Activated T-cell treated with anti-CD3 and anti-CD28 coated beads, Interleukin-2, amount 50 U/mL, for 4 hours (primary cell): ENCODE measurements at regions not wholly inside any gene's neighbourhood (a gene's known extent, or its start where the extent isn't known, plus 50 kb on each side); places are given as distances from the start of the nearest gene placed in this dataset.
"Not testable (repeated sequence)": the region's sequence is repeated elsewhere in the genome, so short reads cannot be mapped to it uniquely, and the experiment has no call there.

Experiments used
- ATAC-seq, 2 donors: fragments of 200-7000 bp; cut with Tn5 transposase; one replicate each; pipeline ENCODE4 v1.10.0; 2021
- DNase-seq: peaks from one replicate; pipeline ENCODE4 v3.0.0-alpha.2; 2020
- H3K27me3 Mint-ChIP-seq: one replicate; pipeline ENCODE4 v1.8.0; 2021; ENCODE audit warnings: low read depth, mixed read lengths
- H3K36me3 Mint-ChIP-seq: one replicate; pipeline ENCODE4 v1.8.0; 2022; ENCODE audit warnings: mixed read lengths; ENCODE audit not compliant: insufficient read depth
- H3K4me1 Mint-ChIP-seq: one replicate; pipeline ENCODE4 v1.8.0; 2021; ENCODE audit warnings: low read depth, mixed read lengths
- H3K4me3 Mint-ChIP-seq: one replicate; pipeline ENCODE4 v1.8.0; 2021; ENCODE audit warnings: mild to moderate bottlenecking, moderate library complexity, mixed read lengths
- H3K9me3 Mint-ChIP-seq: one replicate; pipeline ENCODE4 v1.8.0; 2021; ENCODE audit warnings: mixed read lengths

GRCh38 chr2:22076454-22076853, 952.7 kb downstream of the TDRD15 start:
- DNase-seq = no peak
- Mint-ChIP-seq H3K27me3 (no peaks in the 10 kb centered on the region), H3K36me3 (no peaks in the 10 kb centered on the region), H3K9me3 (peaks cover 14% of the 10 kb centered on the region), H3K4me1 (no peaks in the 10 kb centered on the region), H3K4me3 (no peak overlapping the region)
- no peak for ATAC-seq

DNA sequence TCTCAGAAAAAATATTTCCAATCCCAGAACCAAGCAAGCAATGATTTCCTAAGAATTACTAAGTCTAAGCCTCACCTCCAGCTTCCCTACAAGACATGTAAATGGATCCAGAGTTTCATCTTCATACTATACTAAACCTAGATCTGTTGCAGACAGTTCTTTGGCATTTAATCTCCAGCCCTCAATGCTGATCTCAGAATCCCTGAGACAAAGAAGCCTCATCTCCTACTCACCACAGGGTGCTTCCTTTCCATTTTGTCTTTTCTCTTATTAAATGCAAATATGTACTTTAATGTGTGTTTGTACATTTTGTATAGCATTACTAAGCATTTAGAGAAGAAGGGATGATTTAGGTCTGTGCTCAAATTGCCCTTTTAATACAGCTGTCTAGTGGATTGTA, 954.9 kb downstream of the TDRD15 start:
- no peak for ATAC-seq

GRCh38 chr2:22079583-22079982, 955.8 kb downstream of the TDRD15 start:
- no peak for DNase-seq
- Mint-ChIP-seq H3K4me3 (no peak overlapping the region), H3K36me3 (no peaks in the 10 kb centered on the region), H3K27me3 (no peaks in the 10 kb centered on the region), H3K9me3 (peaks cover 14% of the 10 kb centered on the region), H3K4me1 (no peaks in the 10 kb centered on the region)
- ATAC-seq = no peak

More for the DNA sequence above, 954.9 kb downstream of the TDRD15 start:
- peaks cover 14% of the 10 kb centered on the region for H3K9me3 Mint-ChIP-seq
- no peaks in the 10 kb centered on the region for H3K36me3 Mint-ChIP-seq
- DNase-seq = no peak
- H3K27me3 Mint-ChIP-seq = no peaks in the 10 kb centered on the region
- no peaks in the 10 kb centered on the region for H3K4me1 Mint-ChIP-seq
- no peak overlapping the region for H3K4me3 Mint-ChIP-seq

DNA sequence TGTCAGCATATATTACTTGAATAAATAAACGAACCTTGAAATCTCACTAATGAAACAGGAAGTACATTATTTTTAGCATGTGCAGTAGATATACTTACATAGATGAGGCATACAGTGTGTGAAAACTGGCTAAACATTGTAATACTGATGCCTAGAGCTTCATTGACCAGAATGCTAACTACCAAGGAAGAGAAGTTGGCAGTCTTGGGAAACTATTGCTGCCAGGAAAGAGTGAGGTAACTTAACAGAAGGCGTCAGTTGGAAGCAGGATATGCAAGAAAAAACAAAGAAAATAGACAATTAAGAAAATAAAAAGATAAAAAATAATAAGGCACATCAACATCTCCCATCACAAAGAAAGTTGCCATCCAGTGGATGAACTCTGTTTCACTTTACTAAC, 963.0 kb downstream of the TDRD15 start:
- no peaks in the 10 kb centered on the region for H3K4me1 Mint-ChIP-seq
- no peaks in the 10 kb centered on the region for H3K36me3 Mint-ChIP-seq
- H3K27me3 Mint-ChIP-seq = no peaks in the 10 kb centered on the region
- peaks cover 11% of the 10 kb centered on the region for H3K9me3 Mint-ChIP-seq
- ATAC-seq (no peak), DNase-seq (no peak)
- no peak overlapping the region for H3K4me3 Mint-ChIP-seq

DNA sequence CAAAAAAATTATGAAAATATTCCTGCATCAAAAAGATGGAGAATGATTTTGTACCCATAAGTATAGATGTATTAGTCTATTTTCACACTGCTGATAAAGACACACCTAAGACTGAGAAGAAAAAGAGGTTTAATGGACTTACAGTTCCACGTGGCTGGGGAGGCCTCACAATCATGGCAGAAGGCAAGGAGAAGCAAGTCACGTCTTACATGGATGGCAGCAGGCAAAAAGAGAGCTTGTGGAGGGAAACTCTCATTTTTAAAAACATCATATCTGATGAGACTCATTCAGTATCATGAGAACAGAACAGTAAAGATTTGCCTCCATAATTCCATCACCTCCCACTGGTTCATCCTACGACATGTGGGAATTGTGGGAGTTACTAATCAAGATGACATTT, 979.8 kb downstream of the TDRD15 start:
- H3K4me1 Mint-ChIP-seq, DNase-seq, ATAC-seq, H3K36me3 Mint-ChIP-seq, H3K4me3 Mint-ChIP-seq, H3K27me3 Mint-ChIP-seq: not testable (repeated sequence)
- peaks cover 14% of the 10 kb centered on the region for H3K9me3 Mint-ChIP-seq

DNA sequence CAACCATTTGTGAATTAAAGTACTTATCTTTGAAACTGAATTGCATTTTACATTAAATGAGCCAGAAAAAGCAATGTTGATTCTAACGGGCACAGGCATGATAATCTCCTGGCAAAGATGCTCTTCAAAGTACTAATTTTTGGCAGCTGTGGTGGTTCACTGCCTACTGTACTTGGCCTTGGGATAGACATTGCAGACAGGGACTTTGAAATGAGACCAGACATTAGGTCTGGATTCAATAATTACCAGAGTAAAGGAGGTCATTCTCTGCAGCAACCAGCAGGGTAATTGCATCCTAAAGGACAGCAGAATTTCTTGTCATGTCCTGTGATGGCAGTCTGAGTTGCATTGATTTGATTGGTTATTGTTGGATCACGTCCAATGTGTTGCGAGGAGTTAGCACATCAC, 986.5 kb downstream of the TDRD15 start:
- Mint-ChIP-seq H3K27me3 (no peaks in the 10 kb centered on the region), H3K9me3 (peaks cover 18% of the 10 kb centered on the region), H3K4me3 (no peak overlapping the region), H3K36me3 (no peaks in the 10 kb centered on the region), H3K4me1 (no peaks in the 10 kb centered on the region)
- ATAC-seq (no peak), DNase-seq (no peak)

- H3K9me3 Mint-ChIP-seq = peaks cover 20% of the 10 kb centered on the region
Observed at GRCh38 chr2:22124003-22124402, 1000.2 kb downstream of the TDRD15 start.

DNA sequence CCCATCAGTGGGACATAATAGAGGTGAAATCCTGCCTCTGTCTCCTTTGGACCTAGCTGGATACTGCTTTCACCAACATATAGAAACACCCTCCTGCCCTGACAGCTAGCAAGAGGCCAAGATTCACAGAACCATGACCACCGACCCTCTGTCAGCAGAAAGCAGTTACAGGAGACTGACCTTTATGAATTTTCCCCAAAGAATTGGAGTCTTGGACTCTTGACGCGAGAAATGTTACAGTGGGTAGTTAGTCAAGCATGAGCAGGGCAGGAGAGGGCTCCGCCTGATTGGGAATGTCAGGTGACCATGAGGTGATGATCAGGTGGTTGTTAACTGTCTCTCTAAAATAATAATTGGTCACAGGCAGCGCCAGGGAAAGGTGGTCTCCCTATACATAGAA, 1002.3 kb downstream of the TDRD15 start:
- Mint-ChIP-seq H3K4me3 (no peak overlapping the region), H3K9me3 (peaks cover 22% of the 10 kb centered on the region), H3K27me3 (no peaks in the 10 kb centered on the region), H3K4me1 (no peaks in the 10 kb centered on the region), H3K36me3 (no peaks in the 10 kb centered on the region)
- DNase-seq (no peak), ATAC-seq (no peak)

More at GRCh38 chr2:22124003-22124402, 1000.2 kb downstream of the TDRD15 start:
- ATAC-seq = no peak
- Mint-ChIP-seq H3K27me3 (no peaks in the 10 kb centered on the region), H3K4me3 (no peak overlapping the region), H3K36me3 (no peaks in the 10 kb centered on the region), H3K4me1 (no peaks in the 10 kb centered on the region)
- no peak for DNase-seq

DNA sequence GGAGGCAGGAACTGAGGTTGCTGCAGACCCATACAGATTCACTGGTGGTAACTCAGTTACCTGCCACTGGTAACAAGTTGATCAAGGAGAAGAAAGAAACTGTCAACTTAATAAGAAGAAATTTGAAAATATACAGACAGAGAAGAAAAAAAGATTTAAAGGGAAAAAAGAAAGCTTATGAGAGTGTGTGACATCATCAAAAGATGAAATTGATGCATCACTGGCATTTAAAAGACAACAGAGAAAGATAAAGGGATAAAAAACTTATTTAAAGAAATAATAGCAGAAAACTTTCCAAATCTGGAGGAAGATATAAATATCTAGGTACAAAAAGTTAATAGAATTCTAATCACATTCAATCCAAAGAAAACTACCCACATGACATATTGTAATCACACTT, 1003.2 kb downstream of the TDRD15 start:
- ATAC-seq (no peak), DNase-seq (no peak)
- H3K4me1 Mint-ChIP-seq = no peaks in the 10 kb centered on the region
- peaks cover 22% of the 10 kb centered on the region for H3K9me3 Mint-ChIP-seq
- no peaks in the 10 kb centered on the region for H3K27me3 Mint-ChIP-seq
- H3K36me3 Mint-ChIP-seq = no peaks in the 10 kb centered on the region
- no peak overlapping the region for H3K4me3 Mint-ChIP-seq

- Mint-ChIP-seq H3K9me3 (peaks cover 14% of the 10 kb centered on the region), H3K4me1 (no peaks in the 10 kb centered on the region), H3K36me3 (no peaks in the 10 kb centered on the region), H3K27me3 (no peaks in the 10 kb centered on the region), H3K4me3 (no peak overlapping the region)
- no peak for DNase-seq
- no peak for ATAC-seq
Observed at GRCh38 chr2:22134421-22134820, 1010.7 kb downstream of the TDRD15 start.

- H3K36me3 Mint-ChIP-seq = no peaks in the 10 kb centered on the region
- no peaks in the 10 kb centered on the region for H3K27me3 Mint-ChIP-seq
- peaks cover 22% of the 10 kb centered on the region for H3K9me3 Mint-ChIP-seq
- ATAC-seq = no peak
- no peaks in the 10 kb centered on the region for H3K4me1 Mint-ChIP-seq
- DNase-seq = no peak
- H3K4me3 Mint-ChIP-seq = no peak overlapping the region
Observed at GRCh38 chr2:22136446-22136845, 1012.7 kb downstream of the TDRD15 start.

GRCh38 chr2:22143840-22144239, 1020.1 kb downstream of the TDRD15 start:
- ATAC-seq (no peak), DNase-seq (no peak)
- Mint-ChIP-seq H3K4me3 (no peak overlapping the region), H3K4me1 (no peaks in the 10 kb centered on the region), H3K27me3 (no peaks in the 10 kb centered on the region), H3K9me3 (peaks cover 28% of the 10 kb centered on the region), H3K36me3 (no peaks in the 10 kb centered on the region)

DNA sequence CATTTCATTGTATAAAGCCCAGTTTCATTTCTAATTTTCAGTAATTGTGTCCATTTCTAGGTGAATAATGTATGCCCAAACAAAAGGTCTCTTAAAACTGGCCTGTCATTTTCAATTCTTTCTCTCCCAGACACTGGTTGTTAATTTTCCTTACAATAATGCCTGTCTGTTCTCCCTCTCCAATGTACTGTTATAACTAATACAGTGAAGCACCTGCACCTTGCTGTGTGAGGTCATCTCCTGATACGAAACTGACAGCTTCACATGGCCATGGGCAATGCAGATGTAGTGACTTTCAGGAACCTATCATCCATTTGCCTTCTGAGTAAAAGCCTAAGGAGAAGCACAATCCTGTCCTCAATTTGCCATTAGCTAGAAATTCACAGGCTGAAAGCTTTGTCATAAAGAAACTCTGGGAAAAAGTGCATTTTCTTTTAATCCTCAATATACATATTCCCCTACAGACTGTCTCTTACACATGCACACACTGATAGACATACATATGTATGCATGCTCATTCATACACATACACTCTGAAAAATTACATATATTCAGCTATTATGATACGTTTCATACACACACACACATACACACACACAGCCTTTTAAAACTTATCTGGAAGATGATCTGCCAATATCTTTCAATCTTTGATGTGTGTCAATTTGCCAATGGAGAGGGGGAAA, 1030.3 kb downstream of the TDRD15 start:
- Mint-ChIP-seq H3K27me3 (no peaks in the 10 kb centered on the region), H3K36me3 (no peaks in the 10 kb centered on the region), H3K9me3 (peaks cover 26% of the 10 kb centered on the region), H3K4me3 (no peak overlapping the region), H3K4me1 (no peaks in the 10 kb centered on the region)
- ATAC-seq = no peak
- DNase-seq = no peak

- H3K27me3 Mint-ChIP-seq, H3K36me3 Mint-ChIP-seq, H3K4me3 Mint-ChIP-seq, ATAC-seq, H3K4me1 Mint-ChIP-seq, DNase-seq: not testable (repeated sequence)
- peaks cover 14% of the 10 kb centered on the region for H3K9me3 Mint-ChIP-seq
Observed at GRCh38 chr2:22156661-22157060, 1032.9 kb downstream of the TDRD15 start.

DNA sequence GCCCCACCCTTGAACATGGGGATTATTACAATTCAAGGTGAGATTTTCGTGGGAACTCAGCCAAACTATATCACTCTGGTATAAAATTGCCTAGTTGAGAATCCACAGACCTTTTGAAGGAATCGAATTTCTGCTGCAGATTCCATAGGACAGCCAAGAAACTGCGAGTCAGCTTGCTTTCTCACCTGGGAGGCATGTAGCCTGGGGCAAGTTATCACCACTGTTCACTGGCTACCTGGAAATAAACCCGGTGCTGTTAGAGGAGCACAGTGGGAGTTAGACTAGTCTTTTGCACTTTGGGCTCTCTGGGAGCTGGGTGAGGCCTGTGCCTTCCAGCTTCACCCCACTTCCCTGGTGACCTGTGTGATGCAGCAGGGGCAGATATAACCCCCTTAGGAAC, 1043.5 kb downstream of the TDRD15 start:
- no peaks in the 10 kb centered on the region for H3K27me3 Mint-ChIP-seq
- DNase-seq (no peak), ATAC-seq (no peak)
- no peaks in the 10 kb centered on the region for H3K36me3 Mint-ChIP-seq
- no peaks in the 10 kb centered on the region for H3K4me1 Mint-ChIP-seq
- H3K9me3 Mint-ChIP-seq = peaks cover 33% of the 10 kb centered on the region
- H3K4me3 Mint-ChIP-seq = no peak overlapping the region

- no peaks in the 10 kb centered on the region for H3K36me3 Mint-ChIP-seq
- H3K4me3 Mint-ChIP-seq = no peak overlapping the region
- no peaks in the 10 kb centered on the region for H3K27me3 Mint-ChIP-seq
- no peaks in the 10 kb centered on the region for H3K4me1 Mint-ChIP-seq
- no peak for ATAC-seq
- H3K9me3 Mint-ChIP-seq = peaks cover 15% of the 10 kb centered on the region
- DNase-seq = no peak
Observed at GRCh38 chr2:22175003-22175402, 1051.2 kb downstream of the TDRD15 start.
